ENCODE measurements at regions not wholly inside any gene's neighbourhood (a gene's known extent, or its start where the extent isn't known, plus 50 kb on each side); places are given as distances from the start of the nearest gene placed in this dataset.

DNA sequence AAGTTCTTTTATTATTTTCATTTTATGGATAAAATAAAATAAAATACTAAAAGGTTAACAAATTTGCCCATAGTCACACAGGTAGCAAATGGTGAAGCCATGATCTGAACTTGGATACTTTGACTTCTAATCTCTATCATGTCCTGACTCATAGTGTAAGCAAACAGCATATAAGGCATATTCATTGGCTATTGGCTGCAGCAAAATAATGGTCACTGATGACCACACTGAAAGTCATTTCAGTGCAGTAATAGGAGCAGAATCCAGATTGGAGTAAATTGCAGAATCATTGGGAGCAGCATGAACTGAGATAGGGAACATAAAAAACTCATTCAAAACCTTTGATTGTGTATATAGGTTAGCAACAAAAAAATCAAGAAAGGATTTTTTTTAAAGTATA is 262.9 kb downstream of the PLA2G4A start:
- DNase-seq (ENCODE audit: low spot score): no peak

DNA sequence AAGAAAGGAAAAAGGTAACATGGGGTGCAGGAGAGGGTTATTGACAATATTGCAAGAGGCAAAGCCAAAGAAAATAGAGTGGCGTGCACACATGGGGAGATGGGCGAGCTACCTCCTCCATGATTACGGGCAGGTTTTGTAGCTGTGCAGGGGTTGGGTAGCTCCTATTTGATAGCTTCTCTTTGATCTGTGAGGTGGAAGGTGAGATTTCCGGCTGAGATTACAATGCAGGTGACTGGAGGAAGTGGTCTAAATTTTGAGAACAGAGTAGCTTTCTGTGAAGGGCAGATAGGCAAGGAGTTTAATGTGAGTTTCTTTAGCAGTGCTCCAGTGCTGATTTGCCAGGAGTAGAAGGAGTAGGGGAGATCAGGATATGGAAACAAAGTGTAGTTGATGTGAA is 263.4 kb downstream of the PLA2G4A start:
- DNase-seq (ENCODE audit: low spot score): peak; percentile 43

DNA sequence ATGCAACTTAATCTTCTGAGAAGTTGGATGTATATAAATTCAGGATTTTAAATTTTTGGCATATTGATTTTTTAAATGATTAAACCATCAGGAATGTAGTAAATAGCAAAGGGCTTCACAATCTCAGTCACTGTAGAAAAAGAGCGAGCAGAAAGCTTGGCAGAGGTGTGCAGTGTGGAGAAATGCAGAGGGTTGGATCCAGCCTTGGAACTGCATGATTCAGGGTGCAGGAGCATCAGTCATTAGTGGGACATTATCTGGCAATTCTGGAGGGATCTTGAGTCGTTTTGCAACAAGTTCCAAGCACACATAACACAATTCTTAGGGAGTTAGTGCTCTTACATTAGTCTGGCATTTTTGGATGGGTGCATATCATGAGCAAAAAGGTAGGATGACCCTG is 267.9 kb downstream of the PLA2G4A start:
- DNase-seq (ENCODE audit: low spot score): no peak

DNA sequence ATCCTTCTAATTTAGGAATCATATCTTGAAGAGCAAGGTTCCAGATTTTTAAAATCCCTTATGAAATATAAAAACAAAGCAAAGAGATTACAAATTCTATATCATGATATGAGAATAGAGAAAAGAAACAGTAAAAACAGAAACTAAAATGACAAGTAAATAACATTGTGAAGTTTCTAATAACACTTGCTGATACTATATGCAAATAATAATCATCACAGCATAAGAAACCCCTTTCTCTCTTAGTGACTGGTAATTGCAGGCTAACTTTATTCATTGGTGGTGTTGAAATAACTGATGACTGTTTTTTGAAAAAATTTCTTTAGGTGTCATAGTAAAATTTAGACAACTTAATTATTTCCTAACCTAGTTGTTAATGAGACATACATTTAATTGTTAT is 281.6 kb downstream of the PLA2G4A start:
- no peak for DNase-seq (ENCODE audit: low spot score)

DNA sequence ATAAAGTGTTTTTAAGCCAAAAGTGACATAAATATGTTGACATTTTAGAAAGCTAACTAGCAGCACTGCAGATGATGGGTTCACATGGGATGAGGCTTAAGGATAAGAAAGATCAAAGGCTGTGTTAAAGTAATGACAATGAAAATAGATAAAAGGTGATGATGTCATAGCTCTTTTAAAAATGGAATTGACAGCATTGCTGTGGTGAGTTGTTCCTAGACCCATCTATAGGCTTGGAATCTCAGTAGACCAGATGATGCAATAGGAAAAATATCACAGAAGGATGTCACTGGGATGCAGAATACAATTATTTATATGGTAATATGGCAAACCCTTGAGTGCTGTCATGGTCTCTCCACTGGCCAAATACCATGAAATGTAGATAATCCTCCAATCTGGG is 286.0 kb downstream of the PLA2G4A start:
- no peak for DNase-seq (ENCODE audit: low spot score)

DNA sequence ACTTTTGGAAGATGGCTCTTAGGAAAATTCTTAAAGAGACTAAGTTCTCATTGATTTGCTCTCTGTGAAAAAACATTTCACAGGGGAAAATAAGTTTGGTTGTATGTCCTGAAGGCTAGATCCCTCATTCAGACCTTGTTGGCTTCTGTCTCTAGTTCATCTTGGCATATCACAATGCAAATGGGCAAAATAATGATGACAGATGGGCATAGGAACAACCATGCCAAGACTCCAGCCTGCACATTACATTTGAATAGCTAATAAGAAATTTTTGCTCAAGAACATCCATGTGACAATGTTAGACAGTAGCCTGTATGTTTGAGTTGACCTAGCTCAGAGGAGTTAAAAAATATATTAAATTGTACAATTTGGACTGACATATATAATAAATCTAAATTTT is 292.9 kb downstream of the PLA2G4A start:
- no peak for DNase-seq (ENCODE audit: low spot score)

DNA sequence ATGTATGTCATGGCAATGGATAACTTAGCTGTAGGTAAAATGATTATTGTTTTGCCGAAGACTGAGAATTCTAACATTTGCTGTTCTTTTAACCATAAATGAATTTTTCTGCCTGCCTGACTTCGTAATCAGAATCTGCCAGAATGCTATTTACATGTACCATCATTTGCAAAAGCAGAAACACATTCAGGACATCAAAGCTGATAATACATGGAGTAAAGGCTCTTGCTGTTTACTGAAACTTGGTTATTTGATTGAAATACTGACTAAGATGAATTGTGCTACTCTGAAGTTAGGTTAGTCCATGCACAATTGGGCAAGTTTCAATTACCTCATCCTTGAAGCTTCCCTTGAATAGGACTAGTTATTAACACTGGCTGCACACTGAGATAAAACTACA is 293.8 kb downstream of the PLA2G4A start:
- no peak for DNase-seq (ENCODE audit: low spot score)

DNA sequence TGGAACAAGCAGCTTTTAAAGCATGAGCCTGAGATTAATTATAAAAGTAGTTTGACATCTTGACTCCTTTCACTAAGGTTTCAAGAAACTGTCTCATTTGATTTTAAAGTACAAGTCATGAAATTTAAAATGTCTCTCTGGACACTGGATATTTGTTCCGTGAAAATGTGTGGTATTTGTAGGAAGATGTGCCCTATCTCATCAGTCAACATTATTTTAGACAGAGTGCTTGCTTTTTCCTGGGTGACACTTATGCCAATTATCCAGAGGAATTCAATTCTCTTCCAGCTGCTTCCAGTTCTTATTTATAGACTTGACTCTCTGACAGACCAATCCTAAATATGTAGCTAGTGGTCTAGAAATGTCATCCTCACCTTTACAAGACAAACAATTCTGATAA is 300.4 kb downstream of the PLA2G4A start:
- no peak for DNase-seq (ENCODE audit: low spot score)

DNA sequence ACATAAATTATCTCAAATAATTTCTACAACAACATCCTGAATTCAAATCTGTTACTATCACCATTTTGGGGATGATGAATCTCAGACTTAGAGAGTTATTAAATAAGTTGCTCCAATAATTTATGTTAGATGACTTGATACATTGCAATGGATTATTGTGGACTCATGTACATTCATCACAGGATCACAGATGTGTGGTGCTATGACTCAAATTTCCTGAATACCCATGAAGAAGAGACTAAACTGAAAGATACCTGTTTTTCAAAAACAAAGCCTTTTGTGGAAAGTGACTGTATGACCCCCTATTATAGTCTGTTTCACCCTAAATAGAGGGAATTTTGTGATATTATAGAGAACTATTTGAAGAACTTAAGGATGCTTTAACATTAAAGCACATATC is 315.0 kb downstream of the PLA2G4A start:
- no peak for DNase-seq (ENCODE audit: low spot score)

DNA sequence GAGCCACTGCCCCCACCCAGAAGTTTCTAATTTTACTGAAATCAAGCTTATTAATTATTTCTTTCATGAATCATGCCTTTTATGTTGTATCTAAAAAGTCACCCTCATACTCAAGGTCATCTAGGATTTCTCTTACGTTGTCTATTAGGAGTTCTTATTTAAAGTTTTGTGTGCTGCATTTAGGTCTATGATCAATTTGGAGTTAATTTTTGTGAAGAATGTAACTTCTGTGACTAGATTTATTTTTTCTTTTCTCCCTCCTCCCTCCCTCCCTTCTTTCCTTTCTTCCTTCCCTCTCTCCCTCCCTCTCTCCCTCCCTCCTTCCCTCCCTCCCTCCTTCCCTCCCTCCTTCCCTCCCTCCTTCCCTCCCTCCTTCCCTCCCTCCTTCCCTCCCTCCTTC is 317.6 kb downstream of the PLA2G4A start:
- no peak for DNase-seq (ENCODE audit: low spot score)

DNA sequence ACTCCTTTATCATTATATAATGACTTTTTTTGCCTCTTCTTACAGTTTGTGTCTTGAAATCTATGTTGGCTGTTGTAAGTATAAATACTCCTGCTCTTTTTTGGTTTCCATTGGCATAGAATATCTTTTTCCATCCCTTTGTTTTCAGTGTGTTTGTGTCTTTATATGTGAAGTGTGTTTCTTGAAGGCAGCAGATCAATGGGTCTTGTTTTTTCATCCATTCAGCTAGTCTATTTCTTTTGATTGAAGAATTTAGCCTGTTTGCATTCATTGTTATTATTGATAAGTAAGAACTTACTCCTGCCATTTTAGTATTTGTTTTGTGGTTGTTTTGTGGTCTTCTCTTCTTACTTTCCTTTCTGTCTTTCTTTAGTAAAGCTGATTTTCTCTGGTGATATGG is 322.8 kb downstream of the PLA2G4A start:
- DNase-seq (ENCODE audit: low spot score): no peak

DNA sequence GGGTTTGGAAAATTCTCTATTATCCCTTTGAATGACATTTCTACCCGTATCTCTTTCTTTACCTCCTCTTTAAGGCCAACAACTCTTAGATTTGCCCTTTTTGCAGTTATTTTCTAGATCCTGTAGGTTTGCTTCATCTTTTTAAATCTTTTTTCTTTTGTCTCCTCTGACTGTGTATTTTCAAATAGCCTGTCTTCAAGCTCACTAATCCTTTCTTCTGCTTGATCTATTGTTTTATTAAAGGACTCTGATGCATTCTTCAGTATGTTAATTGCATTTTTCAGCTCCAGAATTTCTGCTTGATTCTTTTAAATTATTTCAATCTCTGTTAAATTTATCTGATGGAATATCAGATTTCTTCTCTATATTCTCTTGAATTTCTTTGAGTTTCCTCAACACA is 324.3 kb downstream of the PLA2G4A start:
- DNase-seq (ENCODE audit: low spot score): no peak

DNA sequence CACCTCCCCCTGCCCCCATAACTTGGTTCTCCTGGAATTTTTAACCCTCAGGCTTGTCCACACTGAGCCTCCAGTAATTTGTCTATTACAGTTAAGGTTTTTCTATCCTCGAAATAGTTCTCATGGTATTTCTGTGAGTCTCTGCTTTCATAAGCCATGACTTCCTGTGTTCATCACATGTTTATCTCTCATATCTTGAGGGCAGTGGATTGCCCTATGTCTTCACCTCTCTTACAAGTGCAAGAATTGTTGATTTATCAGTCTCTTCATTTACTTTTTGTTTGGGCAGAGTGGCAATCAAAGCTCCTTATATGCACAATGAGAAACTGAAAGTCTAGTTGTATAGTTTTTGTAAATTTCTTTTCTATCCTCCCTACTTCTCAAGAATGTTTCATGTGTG is 328.4 kb downstream of the PLA2G4A start:
- no peak for DNase-seq (ENCODE audit: low spot score)

DNA sequence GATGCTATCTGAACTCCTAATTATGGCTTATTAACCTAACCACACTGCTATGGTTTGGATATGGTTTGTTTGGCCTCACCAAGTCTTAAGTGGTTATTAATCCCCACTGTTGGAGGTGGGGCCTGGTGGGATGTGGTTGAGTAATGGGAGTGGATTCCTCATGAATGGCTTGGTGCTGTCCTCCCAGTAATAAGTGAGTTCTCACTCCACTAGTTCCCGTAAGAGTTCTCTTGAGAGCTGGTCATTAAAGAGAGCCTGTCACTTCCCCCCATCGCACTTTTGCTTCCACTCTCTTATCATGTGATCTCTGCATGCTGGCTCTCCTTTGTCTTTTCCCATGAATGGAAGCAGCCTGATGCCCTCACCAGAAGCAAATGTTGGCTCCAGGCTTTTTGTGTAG is 328.8 kb downstream of the PLA2G4A start:
- no peak for DNase-seq (ENCODE audit: low spot score)

DNA sequence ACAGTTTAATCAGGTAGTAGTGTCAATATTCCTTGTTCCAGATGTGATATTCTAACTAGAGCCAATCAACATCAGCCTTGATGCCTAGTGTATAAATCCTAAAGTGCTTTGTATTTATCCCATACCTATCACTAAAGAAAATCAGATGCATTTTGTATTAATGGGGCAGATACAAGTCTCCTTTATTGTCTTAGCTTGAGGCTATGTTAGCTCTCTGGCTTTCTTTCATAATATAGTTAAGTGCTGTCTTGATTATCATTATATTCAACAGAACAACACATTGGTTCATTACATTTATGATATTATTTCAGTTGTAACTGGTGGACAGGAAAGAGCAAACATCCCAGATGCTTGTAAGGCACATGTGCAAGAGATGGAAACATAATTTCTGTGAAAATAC is 338.8 kb downstream of the PLA2G4A start:
- DNase-seq (ENCODE audit: low spot score): no peak

DNA sequence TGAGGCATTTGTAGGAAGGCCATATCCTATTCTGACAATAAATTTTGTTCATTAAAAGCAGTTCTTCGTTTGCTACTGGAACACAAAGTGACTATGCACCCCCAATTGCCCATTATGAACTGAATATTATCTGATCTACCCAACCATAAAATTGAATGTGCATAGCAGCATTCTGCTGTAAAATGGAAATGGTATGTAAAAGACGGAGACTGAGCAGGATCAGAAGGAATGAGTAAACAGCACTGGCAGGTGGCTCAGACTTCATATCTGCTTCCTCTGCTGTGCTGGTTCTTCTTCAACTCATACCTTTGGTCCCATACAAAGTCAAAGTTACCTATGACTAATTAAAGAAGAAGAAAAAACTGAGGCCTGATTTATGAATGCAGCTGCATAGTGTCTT is 339.5 kb downstream of the PLA2G4A start:
- DNase-seq (ENCODE audit: low spot score): no peak

DNA sequence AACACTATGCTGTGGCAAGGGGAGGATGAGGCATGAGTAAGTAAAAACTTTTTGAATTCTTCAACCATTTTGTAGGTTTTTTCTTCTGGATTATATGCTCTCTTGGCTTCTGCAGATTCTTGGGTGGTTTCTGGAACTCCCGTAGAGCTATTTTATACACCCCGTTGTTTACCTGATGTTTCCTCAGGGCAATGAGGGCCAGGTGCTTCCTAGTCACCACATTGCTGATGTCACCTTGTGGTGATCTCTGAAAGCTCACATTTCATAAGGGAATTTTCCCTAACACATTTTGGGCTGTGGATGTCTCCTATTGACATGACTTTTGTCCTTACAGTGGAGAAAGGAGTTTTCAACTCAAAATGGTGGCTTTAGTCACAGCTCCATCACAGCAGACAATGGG is 356.6 kb downstream of the PLA2G4A start:
- no peak for DNase-seq (ENCODE audit: low spot score)

DNA sequence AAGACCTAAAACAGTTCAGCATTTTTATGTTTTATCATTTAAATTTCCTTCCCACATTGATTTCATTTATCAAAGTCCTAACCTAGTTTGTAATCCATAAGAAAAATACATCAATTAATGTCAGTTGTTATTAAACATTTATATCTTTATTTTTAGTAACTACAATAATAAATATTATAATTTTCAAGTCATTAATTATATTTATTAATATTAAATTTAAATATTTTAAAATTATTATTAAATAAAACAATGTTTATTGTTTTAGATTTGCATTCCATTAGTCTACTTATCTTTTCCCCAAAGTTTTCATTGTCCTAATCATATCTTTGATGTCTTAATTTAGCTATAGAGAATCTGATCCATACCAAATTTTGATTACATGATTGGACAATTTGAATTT is 368.9 kb downstream of the PLA2G4A start:
- DNase-seq (ENCODE audit: low spot score): no peak

DNA sequence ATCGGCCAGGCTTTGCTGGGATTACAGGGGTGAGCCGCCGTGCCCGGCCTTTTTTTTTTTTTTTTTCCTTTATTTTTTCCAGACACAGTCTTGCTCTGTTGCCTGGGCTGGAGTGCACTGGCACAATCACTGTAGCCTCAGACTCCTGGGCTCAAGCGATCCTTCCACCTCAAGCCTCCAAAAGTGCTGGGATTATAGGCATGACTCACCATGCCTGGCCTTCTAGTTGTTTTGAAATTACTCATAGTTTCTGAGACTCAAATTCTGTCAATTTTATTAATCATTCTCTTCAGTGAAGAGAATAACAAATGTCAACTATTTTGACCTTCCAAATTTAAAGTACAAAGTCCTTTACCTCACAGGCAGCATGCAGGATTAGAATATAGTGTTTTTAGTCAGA is 374.5 kb downstream of the PLA2G4A start:
- DNase-seq (ENCODE audit: low spot score): no peak

DNA sequence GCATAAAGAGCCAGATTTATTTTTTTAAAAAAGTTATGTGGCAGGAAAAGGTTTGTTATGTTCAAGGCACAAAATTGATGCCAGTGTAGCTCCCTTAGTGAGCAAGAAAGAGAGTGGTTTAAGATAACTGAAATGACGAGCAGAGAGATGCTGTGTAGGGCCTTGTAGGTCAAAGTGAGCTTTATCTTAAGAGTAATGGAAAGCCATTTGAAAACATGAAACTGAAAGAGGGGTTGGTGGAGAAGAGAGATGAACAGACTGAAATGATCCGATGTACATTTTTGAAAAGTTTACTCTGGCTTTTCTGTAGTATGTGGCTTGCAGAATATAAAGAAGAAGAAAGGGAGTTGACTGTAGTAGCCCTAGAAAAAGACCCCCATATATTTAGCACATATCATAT is 383.6 kb downstream of the PLA2G4A start:
- DNase-seq (ENCODE audit: low spot score): no peak

DNA sequence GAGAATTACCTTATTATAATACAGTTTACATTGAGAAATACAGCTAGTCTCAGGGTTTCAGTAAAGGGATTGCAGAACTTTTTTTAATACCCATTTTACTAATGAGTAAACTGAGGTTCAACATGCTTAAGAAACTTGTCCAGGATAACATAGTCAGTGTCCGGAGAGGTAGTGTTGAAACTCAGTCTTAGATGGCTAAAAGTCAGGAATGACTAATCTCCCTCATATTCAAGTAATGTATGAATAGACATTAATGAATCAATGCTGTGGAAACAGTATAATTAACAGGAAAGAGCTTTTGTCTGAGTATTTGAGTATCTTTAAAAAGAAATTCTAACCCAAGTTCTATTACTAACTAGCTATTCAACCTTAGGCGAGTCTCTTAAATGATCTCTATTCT is 397.6 kb downstream of the PLA2G4A start:
- DNase-seq (ENCODE audit: low spot score): no peak

DNA sequence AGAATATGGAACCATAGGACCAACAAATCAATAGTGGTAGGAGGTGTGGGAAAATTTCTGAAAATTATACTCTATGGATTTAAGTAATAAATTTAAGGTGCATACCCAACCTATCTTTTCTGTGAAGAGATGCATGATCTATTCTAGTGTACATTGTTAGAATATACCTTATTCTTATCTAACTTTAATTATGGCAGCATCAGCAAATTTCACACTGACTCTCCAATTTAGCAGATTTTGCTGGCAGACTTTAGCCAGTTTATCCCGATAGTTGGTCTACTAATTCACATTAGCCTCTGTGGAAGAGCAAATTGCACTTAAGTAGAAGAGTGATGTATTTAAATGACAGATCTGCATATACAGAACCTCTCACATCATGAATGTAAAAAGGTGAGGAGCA is 400.0 kb downstream of the PLA2G4A start:
- DNase-seq (ENCODE audit: low spot score): no peak

DNA sequence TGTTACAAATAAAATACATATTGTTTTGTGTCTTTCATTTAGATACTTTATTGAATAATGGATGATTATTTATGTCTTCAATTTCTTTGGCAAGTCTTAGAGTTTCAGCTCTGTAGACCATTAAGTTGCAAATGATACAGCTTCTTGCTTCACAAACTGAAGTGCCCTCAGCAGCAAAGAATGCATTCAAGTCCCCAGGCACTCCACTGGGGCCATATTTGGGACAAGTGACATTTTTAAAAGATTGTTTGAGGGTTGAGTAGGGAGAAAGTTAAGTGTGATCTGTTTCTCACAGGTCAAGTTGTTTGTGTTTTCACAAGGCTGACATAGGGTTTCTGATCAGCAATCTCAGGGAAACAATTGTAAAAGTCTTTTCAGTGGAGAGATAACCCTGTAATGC is 400.7 kb downstream of the PLA2G4A start:
- DNase-seq (ENCODE audit: low spot score): no peak

DNA sequence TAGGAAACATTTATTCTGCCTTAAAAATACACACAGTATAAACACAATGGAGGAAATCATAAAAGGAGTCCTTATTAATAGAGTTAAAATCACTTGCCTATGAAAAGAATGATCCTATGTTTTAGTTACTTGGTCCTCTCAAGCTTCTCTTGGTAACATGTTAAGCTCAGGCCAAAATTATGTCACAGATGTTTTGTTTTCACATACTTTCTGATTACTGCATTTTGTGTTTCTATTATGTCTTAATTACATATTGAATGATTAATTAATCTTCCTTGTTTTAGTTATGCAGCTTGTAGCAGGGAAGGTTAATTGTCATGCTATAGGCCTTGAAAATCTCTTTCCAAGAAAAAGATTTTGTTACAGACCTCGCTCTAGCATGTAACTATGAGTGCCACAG is 406.0 kb downstream of the PLA2G4A start:
- no peak for DNase-seq (ENCODE audit: low spot score)

DNA sequence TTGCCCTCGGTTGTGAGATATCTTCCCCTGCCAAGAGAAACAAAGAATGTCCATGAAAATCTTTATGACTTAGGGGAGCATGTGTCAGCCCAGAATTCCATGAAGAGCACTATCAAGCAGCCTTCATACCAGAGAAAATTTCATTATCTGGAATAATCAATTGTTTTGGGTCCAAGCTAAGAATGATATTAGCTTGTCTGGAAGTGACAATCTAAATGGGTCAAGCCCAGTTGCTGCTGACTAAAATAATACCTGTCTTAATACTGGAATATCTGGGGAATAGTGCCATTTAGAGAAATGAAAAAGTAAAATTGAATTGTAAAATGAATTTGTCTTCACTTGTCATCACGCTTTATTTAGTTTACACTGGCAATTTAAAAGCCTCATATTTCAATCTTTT is 407.4 kb downstream of the PLA2G4A start:
- no peak for DNase-seq (ENCODE audit: low spot score)

All from CD4-positive, alpha-beta T cell treated with Interleukin-6 at 100 ng/mL for 8 hours (primary cell).